ENCODE measurements at regions not wholly inside any gene's neighbourhood (a gene's known extent, or its start where the extent isn't known, plus 50 kb on each side); places are given as distances from the start of the nearest gene placed in this dataset.

DNA sequence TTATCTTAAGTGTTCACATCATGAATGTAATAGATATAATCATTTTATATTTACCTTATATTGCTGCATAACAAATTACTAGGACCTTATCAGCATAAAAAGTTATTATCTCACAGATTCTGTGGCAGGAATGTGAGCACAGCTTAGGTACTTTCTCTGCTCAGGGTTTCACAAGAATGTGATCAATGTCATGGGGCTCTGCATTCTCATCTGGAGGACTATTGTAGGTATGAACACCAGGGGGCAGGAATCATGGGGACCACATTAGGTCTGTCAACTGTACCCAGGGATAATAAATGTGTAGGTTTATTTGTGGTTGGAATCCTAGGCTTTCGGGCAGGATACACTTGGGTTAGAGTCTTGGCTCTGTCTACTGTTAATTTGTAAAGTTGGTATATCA is 519.2 kb downstream of the ARAP2 start:
- DNase-seq, result no peak

- no peak for DNase-seq
Measured at GRCh38 chr4:35730414-35730813, 513.9 kb downstream of the ARAP2 start.

GRCh38 chr4:35734381-35735098 is 509.8 kb downstream of the ARAP2 start:
- DNase-seq, result no peak

DNA sequence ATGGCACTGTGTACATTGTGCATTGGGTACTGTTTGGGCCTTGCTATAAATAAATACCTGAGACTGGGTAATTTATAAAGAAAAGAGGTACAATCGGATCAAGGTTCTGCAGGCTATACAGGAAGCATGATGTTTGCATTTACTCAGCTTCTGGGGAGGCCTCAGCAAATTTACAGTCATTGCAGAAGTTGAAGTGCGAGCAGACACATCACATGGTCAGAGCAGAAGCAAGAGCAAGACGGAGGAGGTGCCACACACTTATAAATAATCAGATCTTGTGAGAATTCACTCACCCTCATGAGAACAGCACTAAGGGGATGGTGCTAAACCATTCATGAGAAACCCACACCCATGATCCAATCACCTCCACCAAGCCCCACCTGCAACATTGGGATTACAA is 505.0 kb downstream of the ARAP2 start:
- DNase-seq, result no peak

DNA sequence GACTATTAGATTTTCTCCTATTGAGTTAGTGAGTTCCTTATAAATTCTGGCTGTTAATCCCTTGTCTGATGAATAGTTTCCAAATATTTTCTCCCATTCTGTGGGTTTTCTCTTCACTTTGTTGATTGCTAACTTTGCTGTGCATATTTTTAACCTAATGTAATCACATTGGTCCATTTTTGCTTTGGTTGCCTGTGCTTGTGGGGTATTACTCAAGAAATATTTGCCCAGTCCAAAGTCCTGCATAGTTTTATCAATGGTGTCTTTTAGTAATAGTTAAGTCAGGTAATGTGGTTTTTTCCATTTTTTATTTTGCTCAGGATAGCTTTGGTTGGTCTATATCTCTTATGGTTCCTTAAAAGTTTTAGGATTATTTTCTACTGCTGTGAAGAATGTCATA is 490.3 kb downstream of the ARAP2 start:
- DNase-seq, result no peak

GRCh38 chr4:35757836-35758235 is 486.5 kb downstream of the ARAP2 start:
- no peak for DNase-seq

DNA sequence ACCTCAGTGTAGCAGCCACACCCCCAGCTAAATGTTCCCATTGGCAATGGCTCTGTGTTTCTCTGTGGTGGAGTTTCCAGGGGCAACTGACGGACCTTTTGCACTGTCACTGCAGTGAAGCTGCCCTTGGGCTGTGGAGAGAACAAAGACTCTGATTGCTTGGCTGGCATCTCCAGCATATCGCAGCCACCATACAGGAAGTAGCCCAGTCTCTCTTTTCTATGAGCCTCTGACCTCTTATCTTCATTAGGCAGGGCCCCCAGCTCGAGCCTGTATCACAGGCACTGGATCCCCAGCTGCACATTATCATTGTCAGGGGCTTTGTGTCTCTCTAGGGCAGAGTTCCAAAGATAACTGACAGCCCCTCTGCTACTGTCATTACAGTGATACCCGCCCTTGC is 483.5 kb downstream of the ARAP2 start:
- DNase-seq, result no peak

- no peak for DNase-seq
Measured at GRCh38 chr4:35771571-35771970, 472.7 kb downstream of the ARAP2 start.

- DNase-seq, result no peak
Measured at GRCh38 chr4:35772291-35772690, 472.0 kb downstream of the ARAP2 start.

DNA sequence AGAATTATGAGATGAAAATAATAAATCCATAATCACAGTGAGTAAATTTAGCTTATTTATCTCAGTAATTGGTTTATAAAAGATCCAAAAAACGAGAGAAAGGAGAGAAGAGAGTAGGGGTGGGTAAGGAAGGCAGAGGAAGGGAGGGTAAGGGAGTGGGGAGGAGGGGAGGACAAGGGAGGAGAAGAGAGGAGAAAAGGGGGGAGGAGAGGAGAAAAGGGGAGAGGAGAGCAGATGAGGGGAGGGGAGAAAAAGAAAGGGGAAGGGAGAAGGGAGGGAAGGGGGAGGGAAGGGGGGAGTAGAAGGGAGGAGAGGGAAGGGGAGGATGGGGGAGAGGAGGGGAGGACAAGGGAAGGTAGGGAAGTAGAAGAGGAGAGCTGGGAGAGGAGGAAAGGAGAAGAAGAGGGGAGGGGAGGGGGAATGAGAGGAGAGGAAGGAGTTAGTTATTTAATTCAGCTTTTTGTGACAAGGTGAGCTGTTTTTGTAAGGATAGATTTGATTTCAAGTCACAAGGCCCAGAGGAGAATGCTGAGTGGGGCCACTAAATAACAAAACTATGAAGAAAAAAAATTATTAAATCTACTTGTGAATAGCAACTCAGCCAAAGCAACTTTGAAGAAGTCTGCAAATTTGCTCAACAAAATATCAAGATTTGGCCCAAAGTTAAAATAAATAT is 454.3 kb downstream of the ARAP2 start:
- no peak for DNase-seq

GRCh38 chr4:35793045-35793722 is 451.1 kb downstream of the ARAP2 start:
- DNase-seq, result no peak

DNA sequence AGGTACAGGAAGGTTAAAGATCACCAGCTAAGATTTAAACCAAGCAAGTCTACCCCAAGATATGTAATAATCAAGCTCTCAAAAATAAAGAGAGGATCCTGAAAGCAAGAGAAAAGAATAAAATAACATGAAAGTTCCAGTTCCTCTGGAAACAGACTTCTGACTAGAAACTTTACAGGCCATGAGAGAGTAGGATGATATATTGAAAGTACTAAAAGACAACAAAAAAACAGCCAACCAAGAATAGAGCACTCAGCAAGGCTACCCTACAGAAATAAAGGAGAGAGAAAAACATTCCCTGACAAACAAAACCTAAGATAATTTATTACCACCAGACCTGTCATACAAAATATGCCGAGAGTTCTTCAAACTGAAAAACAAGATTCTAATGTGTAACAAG is 450.5 kb downstream of the ARAP2 start:
- no peak for DNase-seq

GRCh38 chr4:35800669-35801068 is 443.6 kb downstream of the ARAP2 start:
- no peak for DNase-seq

DNA sequence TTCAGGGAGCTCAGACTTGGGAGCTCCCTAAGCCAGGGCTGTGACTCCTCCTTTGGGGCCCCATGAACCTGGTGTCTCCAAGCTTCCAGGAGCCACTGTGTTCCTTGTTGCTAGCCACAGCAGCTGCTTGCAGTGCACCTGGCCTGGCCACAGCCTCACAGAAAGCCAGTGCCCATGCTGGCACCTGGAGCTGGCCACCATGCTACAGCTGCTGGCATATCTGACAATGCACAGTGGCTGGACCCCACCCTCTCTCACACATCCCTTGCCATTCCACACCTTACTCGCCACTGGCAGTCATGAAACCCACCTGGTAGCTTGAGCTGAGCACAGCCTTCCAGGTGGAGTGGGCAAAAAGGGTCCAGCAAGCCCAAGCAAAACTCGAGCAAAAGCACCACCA is 441.7 kb downstream of the ARAP2 start:
- DNase-seq, result no peak

- no peak for DNase-seq
Measured at GRCh38 chr4:35818520-35818919, 425.8 kb downstream of the ARAP2 start.

DNA sequence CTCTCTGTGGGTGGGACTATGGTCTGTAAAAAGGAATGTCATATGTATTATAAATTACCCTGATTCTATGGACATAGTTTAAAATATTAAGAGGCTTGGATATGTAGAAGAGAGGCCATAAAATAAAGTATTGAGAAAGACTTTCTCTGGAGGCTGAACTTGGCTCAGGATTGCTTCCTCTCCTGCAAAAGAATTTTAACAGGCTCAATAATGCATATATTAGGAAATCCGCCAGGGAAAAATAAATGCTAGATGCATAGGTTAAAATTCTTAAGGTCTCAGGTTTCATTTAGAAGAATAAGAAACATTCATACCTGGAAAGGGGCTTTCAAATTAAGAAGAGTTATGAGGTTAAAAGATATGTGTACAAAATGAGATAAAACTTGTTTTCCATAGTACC is 424.3 kb downstream of the ARAP2 start:
- DNase-seq, result no peak

DNA sequence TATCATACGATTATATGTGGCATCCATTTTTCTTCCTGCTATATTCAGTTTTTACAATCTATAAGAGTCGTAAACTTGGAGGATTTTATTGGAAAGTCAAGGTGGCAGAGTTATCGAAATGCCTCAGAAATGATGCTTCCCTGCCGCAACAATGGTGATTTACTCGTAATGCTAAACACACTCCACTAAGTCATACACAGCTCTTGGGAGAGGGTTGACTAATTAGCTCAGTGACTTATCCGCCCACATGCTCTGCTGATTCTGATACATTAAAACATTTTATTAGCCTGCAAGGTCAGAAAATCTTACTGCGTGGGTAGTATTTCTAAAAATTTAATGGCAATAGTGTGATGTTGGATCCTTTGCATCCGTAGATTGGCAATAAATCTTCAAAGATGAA is 420.1 kb downstream of the ARAP2 start:
- DNase-seq, result no peak

DNA sequence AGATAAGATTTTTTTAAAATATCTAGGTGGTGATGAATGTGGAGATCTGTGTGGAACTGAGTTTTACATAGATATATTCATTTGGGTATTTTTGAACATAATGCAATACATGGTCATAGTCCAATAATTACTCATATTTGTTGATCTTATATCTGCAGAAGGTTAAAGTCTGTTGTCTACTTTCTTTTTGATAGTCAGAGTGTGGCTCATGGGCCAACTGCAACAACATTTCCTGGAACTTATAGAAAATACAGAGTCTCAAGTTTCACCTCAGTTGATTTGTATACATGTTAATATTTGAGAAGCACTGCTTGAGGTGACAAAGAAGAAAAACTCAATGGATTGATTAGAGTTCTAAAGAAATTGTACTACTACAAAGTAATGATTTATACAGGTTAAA is 408.4 kb downstream of the ARAP2 start:
- no peak for DNase-seq

DNA sequence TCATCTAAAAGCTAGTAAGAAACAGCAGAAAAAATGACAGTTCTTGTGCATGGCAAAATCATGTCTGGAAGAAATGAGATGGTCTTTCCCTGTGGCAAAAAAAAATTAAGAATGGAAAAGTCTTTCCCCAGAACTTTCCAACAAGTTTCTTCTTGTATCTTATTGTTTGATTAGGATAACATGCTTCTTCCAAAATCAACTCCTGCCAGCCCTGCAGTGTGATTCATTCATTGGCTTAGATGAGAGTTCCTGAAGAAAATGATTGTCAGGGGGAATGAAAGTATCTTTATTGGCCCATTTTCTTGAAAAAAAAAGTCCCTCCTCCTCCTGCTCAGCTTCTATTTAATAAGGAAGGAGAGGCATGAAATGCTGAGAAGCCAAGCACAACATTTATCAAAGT is 407.7 kb downstream of the ARAP2 start:
- no peak for DNase-seq

- DNase-seq, result no peak
Measured at GRCh38 chr4:35867057-35867456, 377.3 kb downstream of the ARAP2 start.

DNA sequence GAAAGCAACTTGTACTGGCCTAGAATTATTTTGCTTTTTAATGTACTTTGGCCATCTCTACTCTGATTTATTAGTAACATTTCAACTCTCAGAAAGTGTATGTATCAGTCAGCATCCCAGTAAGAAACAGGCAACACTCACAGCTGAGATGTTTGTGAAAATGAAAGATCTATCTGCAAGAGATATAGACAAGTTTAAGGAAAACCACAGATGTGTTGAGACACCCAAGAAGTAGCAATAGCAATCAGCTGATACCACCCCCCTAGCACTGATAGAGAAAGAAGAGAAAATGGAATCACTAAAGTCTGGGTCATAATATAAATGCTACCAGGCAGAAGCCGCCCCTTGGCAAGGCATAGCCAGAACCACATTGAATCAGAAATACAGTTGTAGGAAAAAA is 372.0 kb downstream of the ARAP2 start:
- no peak for DNase-seq

- no peak for DNase-seq
Measured at GRCh38 chr4:35879479-35879878, 364.8 kb downstream of the ARAP2 start.

- DNase-seq, result no peak
Measured at GRCh38 chr4:35883108-35883507, 361.2 kb downstream of the ARAP2 start.

Data from right forelimb (tissue), 1 donor.